LNCAP (cell line): ENCODE measurements at regions not wholly inside any gene's neighbourhood (a gene's known extent, or its start where the extent isn't known, plus 50 kb on each side); places are given as distances from the start of the nearest gene placed in this dataset.

Experiments
- CTCF ChIP-seq: fragments of 450-650 bp; IDR thresholded peaks from 2 replicates; pipeline ENCODE4 v1.5.1; 2017; ENCODE audit warnings: mild to moderate bottlenecking

- TF ChIP-seq CTCF: no peak
These were observed 1709.0 kb downstream of the PCDH7 start for GRCh38 chr4:32429151-32429550.

- no peak for TF ChIP-seq CTCF
These were observed 1715.1 kb downstream of the PCDH7 start for GRCh38 chr4:32435308-32435707.

- TF ChIP-seq CTCF: no peak
These were observed 1716.6 kb downstream of the PCDH7 start for GRCh38 chr4:32436816-32437215.

- no peak for TF ChIP-seq CTCF
These were observed 1720.2 kb downstream of the PCDH7 start for GRCh38 chr4:32440391-32440790.

GRCh38 chr4:32454482-32454881 lies 1734.3 kb downstream of the PCDH7 start:
- no peak for TF ChIP-seq CTCF

- TF ChIP-seq CTCF: no peak
These were observed 1735.1 kb downstream of the PCDH7 start for GRCh38 chr4:32455231-32455630.

- no peak for TF ChIP-seq CTCF
These were observed 1740.8 kb downstream of the PCDH7 start for GRCh38 chr4:32460972-32461371.

GRCh38 chr4:32462944-32463343 lies 1742.8 kb downstream of the PCDH7 start:
- peak; percentile 58; the same call in 1 of the 2 replicates for TF ChIP-seq CTCF
